GM10847 (cell line): ENCODE measurements at regions not wholly inside any gene's neighbourhood (a gene's known extent, or its start where the extent isn't known, plus 50 kb on each side); places are given as distances from the start of the nearest gene placed in this dataset.

Source experiments
- POLR2A ChIP-seq: IDR thresholded peaks from 2 replicates; pipeline ENCODE4 v1.6.1; 2011; ENCODE audit not compliant: insufficient read length; ENCODE audit errors: extremely low read depth

DNA sequence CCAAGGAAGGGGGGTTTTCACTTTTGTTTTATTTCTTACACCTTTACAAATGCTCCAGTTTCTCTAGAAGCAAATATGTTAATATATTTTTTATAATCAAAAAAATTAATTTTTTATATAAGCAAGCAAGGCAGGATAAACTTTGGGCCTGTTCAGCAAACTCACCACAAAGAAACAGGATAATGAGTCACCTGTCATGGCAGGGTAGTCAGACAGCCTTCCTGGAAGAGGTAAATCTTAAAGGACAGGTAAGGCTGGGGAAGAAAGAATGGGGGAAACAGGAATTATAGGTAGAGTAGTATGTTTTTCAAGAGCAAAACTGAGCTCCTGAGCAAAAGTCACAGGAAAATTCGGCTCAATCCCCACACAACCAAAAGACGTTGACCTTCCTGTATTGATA is 186.3 kb upstream of the SOX9 start:
- TF ChIP-seq POLR2A: no peak

DNA sequence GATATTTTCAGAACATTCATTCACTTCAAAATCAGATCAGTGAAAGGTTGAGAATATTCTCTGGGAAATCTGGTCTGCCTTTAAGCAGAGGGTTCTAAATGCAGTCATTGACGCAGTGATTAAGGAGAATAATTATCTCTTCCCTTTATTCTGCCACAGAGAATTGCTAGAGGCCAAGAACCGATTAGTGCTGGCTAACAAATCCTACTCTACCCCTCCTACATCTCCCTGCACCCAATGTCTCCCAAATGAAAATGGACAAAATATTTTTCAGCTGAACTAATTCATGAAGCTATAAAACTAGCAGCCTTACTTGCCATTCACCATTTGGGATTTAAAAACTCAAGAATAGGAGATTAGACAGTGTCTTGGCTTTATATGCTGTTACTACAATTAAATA is 185.5 kb upstream of the SOX9 start:
- TF ChIP-seq POLR2A: no peak

DNA sequence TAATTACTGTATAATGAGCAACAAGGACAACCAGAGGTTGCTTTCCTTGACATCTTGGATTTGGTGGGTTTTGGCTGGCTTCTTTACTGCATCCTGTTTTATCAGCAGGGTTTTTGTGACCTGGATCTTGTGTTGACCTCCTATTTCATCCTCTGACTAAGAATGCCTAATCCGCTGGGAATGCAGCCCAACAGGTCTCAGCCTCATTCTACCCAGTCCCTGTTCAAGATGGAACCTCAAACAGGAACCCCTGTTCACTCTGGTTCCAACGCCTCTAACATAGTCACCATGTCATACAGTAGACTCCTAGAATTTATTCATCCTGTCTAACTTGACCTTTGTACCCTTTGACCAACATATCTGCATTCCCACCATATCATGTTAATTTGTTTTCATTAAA is 183.8 kb upstream of the SOX9 start:
- no peak for TF ChIP-seq POLR2A

DNA sequence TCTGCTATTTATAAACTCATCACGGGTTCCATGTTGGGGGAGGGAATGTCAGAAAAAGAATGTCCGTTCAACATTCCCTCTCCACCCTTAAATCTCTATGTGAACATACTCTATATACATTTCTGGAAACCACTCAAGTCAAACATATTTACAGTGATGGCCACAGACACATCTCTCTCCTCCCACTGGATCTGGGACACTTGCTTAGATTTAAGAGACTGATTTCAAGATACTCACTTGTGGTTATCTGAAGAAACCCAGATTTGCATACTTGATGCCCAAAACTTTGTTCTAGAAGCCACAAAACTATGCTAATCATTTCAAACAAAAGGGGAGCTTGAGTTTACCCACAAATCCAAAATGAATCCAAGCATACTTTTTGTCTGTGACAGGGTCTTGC is 182.9 kb upstream of the SOX9 start:
- TF ChIP-seq POLR2A: no peak

DNA sequence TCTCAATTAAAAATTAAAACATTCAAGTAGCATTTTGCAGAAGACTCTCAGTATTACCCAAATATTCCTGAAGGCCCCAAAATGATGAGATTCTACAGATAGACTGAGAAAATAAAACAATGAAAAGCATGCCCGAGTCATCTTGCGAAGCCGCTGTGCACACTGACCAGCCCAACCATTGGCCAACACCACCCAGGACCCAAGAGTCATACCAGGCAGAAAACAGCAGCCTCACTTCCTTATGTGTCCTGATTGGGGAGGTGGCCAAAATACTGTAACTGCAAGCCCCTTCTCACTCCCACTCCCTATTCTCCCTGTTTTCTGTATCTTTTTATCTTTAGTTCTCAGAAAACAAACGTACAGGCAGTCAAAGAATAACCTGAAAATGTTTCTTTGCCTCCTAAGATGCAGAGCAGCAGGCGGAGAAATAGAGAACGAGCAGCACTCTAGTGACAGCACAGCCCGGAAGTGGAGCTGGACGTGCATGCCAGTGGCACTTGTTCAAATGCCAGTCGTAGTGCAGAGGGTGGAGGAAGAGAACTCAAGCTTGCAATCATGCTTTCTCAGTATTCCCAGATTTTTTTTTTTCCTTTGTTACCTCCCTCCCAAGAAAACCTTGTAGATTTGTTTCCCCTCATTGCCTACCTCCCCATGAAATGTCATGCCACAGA is 182.3 kb upstream of the SOX9 start:
- no peak for TF ChIP-seq POLR2A

DNA sequence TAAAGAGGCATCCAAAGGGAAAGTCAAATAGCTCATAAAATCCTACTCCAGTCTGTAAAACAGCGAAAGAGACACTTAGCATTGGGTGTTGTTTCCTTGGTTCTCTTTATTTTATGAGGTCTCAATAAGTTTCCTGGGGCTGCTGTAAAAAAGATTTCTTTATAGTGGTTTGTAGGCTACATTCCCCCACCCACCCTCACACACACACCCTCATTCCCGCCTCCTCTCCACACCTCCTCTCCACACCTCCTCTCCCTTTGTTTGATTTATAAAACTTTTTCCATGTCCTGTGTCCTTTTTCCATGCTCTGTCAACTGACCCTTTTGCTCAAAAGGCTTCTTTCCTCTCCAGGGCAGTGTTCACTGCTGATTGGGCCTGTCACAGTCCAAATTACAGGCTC is 178.9 kb upstream of the SOX9 start:
- TF ChIP-seq POLR2A: no peak

DNA sequence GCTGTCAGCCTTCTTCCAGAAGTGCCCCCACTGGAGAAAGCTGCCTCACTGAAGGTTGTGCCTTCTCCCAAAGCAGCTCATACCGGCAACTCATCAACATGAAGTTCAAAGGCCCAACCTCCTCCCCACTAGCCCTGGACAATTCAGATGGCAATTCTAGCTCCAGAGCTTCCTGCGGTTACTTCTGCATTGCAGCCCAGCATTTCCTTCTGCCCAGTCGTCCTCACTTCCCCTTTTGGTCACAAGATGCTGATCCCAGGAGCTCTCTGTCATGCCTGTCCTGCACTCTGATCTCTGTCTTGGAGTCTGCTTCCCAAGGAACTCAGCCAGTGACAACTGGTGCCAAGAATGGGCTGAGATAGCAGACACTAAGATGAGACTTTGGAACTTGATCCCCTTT is 178.2 kb upstream of the SOX9 start:
- no peak for TF ChIP-seq POLR2A

DNA sequence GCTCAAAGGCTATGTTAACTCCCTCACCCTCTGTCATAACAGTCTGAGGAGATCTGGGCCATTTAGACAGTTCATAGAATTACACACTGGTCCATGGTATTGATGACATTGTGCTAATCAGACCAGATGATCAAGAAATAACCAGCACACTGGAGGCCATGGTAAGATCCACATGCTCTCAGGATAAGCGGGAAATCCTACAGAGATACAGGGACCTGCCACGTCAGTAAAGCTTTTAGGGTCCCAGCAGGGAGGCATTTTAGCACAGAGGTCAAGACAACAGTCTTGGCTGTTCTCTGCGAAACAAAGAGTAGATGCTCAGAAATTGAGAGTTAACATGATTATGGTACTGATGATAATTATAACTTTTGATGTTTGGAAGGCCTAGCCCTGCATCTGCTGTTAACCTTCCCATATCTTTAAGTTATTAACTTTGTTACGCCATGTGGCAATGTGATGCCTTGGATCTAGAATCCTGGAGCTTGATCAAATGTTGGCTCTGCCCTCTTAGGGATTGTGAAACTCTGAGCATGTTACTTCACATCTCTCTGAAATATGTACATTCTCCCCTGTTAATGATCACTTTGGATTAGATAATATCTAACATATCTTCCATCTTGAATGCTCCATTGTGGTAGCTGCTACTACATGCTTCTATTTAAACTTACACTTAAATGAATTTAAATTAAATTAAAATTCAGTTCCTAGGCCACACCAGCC is 172.0 kb upstream of the SOX9 start:
- TF ChIP-seq POLR2A: no peak

DNA sequence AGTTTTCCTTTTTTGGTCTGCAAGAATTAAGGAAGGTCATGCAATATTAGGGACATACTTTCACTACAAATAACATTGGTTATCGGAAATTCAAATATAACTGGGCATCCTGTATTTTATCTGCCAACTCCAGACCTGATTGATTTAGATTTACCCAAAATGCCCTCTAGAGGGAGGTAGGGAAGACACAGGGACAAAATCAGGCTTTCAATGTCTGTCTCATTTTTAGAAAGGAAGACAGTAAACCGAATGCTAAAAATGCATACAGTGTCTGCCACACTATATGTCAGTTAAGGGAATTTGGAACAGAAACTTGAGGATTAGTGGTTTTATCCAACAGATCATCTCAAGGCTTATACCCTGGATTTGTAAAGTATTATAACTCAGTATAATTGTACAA is 161.7 kb upstream of the SOX9 start:
- TF ChIP-seq POLR2A: no peak

DNA sequence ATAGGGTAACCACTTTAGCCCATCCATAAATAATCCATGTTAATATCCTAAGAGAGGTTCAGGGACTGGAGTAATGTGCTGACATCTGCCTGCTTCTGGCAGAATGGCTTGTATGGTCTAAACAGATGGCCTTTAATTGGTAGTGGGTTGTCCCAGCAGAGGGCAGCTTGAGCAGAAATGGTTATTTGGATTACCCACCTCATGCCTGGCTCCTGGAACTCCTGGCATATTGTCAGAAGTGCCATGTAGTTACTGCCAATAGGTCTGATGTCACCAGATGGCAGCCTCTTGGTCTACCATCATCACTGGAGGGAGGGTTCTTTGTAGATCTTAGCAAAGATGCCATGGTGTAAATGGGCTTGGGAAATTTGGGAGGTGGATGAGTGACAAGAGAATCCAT is 157.5 kb upstream of the SOX9 start:
- TF ChIP-seq POLR2A: no peak

DNA sequence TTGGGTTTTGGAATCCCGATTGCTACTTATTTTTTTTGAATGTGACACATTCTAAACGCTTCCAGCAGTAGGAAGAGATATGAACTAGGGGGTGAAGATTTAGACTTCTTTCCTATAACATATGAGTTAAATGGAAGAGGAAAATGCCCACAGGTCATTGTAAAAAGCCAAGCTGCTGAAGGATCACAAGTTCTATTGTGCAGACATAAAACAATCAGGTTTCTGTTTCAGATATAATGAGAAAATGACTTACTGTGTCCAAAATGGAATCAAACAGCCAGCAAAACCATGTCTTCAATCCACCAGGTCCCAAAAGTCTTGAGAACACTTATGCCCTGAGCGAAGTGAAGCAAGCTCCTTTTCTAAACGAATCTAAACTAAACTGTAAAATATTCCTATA is 157.0 kb upstream of the SOX9 start:
- no peak for TF ChIP-seq POLR2A

DNA sequence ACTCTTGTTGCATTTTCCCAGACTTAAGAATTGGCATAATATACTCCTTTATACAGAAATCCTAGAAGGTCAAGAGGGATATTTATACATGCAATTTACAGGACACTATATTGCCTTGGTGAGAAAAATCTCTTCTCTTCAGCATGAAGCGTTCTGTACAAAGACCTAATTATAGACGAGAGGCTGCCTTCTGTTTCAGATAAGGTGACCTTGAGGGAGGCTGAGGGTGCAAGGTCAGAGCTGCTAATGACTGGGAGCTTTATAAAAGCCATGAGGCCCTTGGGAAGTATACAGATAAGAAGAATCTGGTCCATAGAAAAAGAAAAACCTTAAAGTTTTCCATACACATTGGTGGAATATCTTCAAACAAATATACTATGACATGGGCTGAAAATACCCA is 156.3 kb upstream of the SOX9 start:
- TF ChIP-seq POLR2A: no peak

DNA sequence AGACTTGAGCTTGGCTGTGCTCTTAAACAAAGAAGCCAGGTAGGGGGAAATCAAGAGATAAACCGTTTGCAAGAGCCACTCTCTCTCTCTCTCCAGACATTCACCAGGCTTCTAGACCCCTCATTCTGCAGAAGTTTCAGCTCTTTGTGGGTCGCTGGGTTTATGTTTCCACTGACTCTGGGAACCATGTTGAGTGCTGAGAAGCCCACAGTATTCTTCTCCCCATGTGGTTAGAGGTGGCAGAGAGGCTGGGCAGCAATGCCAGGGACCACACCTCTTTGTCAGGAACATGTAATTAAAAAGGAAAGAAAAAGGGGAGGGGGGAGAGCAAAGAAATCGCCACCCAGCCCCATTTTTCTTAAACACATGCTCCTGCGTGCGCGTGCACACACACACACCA is 154.8 kb upstream of the SOX9 start:
- TF ChIP-seq POLR2A: no peak

DNA sequence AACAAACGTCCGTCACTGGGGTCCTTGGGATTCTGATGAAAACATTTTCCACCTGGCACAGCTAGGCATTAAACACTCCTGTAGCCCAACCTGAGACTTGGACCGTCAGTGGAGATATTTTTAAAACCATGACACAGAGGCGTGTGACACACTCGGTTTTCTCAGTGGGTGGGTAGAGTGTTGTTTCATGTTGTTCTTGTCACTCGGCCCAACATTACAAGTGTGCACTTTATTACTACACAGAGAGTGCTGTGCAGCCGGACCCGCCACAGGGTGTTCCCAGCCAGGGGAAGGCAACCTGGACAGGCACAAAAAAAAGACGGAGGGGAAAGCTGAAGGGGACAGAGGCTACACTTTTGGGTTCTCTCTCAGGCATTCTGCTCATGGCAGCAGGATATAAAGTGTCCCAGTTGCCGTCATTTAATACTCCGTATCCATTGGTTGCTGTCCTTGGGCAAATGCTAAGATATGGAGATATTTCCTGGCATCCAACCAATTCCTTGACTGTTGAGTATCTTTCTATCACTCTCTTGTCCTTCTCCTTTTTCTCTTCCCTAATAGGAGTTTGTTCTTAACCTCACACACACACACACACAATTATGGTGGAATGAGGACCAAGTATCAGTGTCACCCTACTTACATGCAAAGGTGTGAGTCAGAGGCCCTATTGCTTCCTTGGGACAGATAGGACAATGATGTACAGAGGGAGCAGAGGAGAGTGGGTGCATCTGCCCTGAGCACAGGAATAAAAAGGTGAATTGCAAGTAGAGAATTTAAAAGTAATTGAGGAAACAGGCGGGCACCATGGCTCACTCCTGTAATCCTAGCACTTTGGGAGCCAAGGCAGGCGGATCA is 154.1 kb upstream of the SOX9 start:
- TF ChIP-seq POLR2A: no peak

DNA sequence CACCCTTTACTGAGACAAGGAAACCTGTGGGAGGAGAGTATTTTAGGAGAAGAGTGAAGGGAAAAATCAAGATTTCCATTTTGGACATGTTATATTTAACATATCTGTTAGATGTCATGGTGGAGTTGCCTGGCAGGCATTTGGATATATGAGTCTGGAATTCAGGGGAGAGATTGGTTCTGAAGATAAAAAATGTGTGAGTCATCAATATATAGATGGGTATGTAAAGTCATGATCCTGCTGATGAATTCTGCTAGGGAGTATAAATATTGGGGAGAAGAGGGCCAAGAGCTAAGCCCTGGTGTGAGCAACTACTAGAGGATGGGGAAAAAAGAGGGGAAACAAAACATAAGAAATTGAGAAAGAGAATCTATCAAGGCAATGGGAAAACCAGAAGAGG is 151.3 kb upstream of the SOX9 start:
- TF ChIP-seq POLR2A: no peak

DNA sequence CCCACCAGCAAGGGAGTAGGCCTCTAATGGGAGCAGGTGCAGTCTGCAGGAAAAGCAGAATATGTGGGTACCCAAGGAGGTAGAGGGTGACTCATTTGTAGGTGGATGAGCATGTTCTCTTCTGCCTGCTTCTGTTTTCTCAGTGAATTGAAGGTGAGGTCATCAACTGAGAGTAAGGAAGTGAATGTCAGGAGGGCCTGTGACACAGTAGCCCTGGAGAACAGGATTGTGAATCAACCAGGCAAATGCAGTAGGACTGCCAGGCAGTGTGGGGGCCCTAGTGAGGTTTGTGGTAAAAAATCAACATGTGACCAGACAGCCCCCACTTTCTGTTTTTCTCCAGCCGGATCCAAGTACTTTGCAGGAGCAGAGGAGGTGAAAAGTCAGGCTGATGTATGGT is 150.5 kb upstream of the SOX9 start:
- no peak for TF ChIP-seq POLR2A
